HG03342 (cell line): ENCODE measurements at regions not wholly inside any gene's neighbourhood (a gene's known extent, or its start where the extent isn't known, plus 50 kb on each side); places are given as distances from the start of the nearest gene placed in this dataset.
"Not testable (repeated sequence)": the region's sequence is repeated elsewhere in the genome, so short reads cannot be mapped to it uniquely, and the experiment has no call there.

Source experiments
- ATAC-seq: cut with Tn5 transposase; IDR thresholded peaks from one replicate; pipeline ENCODE4 v1.9.1; 2021; ENCODE audit warnings: mild to moderate bottlenecking, moderate library complexity; ENCODE audit not compliant: unreplicated experiment

DNA sequence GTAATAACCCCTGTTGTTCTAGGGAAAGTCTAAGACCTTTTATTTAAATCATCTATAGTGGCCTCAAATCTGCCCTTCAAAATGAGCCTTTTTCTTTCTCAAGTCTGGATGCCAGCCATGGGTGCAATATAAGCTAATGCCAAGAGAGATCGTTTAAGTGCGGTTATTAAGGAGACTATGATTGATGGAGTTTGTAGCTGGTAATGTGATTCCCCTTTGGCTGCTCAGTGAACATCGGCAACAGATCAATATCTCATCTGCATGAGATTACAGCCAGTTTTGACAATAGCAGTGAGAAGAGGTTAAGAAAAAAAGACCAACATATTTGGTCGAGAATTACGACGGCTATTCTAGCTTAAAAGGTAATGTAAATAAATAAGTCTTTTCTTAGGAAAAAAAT is 1049.4 kb upstream of the NUDT12 start:
- no peak for ATAC-seq

DNA sequence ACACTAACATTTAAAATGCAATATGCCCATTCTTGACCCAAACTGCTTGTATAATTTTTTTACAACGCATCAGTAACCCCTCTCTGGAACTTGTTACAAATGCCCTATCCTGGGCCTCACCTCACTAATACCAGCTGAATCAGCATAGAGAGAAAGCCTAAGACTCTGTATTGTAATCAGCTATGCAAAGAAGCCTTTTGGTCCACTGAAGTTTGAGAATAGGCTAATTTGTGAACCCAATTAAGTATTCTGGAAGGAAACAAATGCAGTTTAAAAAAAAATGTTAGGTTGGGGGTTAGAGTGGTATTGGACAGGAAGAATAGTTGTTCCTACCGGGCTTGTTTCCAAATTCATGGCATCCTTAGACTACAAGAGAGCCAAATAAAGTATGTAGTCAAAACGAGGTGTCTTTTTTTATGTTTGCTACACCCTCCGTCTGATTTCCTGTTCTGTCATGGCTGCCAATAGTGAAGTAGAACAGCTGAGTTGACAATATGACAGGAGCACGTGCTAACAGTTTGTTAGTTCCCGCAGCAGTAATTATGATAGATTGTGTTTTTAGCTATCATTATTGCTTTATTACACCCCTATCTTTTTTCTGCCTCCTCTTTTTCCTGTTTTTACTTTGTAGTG is 1048.7 kb upstream of the NUDT12 start:
- no peak for ATAC-seq

DNA sequence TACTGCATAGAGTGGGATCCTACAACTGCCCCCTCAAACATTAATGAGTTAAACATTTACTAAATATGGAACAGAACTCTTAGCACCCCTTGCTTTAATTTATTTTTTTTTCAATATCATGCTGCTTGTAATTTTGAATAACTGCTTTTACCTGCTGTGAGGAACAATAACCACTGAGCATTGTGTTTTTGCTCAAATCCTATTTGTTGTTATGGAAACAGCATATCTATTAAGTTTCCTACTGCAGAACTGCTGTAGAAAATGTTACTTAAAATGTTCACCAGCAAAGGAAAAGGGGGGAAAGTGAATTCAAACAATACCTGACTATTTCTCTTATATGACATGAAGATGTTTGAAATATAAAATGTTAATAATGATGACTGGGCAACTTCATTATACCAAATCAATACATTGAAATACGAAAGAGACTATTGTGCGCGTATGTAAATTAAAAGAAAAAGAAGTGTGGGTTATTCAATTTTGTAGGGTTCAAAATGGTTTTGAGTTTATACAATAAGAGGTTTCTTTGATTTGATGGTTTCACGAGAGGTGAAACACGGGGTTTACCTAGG is 1043.8 kb upstream of the NUDT12 start:
- ATAC-seq: no peak

DNA sequence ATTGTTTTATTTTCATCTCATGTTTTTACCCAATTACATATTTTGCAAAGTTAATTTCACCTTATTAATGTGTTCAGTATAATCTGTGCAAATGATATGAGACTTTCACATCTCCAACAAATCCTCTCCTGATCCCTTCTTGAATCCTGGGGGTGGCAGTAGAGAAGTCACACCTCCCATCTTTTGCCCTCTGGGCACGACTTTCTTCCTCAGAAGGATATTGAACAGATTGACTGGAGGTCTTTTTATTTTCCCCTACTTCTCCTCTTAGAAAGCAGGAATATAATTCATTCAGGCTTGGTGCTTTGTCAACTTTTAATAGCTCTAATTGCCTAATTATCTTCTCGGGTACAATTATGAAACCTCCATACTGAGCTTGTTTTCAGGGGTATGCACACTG is 1037.1 kb upstream of the NUDT12 start:
- ATAC-seq: no peak

DNA sequence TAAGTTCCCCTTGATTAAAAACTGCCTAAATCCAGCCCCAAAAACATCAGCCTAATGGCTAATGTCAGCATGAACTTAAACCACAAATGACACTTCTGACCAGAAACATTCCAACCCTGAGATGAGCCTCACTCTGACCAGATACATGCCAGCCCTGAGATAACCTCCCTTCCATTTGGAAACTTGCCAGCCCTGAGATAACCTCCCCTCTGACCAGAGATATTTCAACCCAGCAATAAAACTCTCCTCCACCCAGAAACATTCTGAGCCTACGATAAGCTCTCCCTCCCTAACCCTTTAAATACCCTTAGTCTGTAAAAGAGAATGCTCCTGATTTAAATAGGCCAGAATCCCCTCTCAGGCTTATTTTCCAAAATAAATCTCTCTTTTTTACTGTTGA is 1035.7 kb upstream of the NUDT12 start:
- no peak for ATAC-seq

DNA sequence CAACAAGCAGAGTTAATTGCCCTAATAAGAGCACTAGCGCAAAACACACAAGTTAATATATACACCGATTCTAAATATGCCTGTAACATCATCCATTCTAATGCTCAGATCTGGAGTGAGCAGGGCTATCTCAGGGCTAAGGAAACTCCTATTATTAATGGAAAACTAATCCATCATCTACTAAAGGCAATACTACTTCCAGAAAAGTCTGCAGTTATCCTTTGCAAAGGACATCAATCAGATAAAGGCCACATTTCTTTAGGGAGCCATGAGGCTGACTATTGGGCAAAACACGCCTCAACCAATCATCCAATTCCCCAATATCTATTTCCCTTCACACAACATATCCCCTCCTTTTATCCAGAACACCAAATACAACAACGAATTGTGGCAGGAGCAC is 1032.3 kb upstream of the NUDT12 start:
- no peak for ATAC-seq

DNA sequence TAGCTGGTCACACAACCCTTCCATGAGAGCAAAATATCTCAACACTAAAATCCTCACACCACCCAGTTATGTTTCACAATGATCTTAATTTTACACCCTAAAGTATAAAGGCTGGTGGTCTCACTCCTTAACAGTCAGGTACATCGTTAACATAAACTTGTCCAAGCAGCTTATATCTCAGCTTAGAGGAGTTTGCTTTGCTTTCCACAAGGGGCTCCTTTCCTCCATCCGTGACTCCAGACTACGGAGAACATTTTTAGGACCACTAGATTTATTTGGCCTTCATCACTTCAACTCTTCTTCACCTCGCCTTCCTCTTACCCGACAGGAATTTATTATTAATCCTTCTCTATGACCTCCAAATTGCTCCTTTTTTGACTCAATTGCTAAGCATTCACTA is 1014.1 kb upstream of the NUDT12 start:
- ATAC-seq: no peak

DNA sequence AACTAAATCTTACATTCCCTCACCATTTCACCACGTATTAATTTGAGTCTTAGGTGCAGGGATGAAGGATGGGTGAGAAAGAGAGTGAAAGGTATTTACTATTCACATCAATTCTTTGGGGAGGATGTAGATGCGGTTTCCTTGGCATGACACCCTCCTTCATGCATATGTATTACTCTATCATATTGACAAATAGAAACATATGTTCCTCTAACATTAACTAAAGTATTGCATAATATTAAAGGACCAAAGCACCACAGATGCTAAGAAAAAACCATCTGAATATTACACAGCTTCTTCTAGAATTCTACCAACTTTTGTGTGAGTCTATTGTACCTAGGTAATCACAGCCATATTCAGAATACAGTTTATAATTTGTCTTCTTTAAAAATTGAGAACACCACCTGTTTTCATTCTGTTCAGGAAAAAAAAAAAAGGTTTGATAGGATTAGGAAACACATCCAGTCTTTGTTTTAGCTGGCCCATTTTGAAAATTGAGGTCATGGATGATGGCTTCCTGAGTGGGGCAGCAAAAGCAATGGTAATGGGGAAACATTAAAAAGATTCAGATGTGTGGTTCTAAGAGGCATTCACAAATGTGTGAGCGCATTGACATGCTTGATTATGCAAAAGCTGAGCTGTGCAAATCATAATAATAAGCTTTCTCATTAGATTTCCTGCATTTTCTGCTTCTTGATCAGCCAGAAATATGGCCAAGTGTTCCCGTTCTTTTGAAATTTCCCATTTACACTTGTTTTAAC is 1011.5 kb upstream of the NUDT12 start:
- ATAC-seq: no peak

DNA sequence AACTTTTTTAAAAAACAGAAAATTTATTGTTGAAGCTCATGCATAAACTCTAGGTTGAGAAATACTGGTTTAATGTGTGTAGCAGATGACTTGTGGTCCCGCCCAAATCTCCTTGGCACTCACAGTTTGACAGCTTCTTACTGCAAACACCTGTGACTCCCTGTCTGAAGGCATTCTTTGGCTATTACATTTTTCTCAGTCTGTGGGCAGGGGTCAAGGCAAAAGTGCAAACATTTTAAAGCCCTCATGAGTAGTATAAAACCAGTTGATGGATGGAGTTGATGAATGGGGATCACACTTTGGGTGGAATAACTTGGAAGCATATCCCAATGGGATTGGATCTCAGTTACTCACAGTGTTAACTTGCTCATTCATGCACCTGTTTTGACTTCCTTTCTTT is 1007.0 kb upstream of the NUDT12 start:
- no peak for ATAC-seq

DNA sequence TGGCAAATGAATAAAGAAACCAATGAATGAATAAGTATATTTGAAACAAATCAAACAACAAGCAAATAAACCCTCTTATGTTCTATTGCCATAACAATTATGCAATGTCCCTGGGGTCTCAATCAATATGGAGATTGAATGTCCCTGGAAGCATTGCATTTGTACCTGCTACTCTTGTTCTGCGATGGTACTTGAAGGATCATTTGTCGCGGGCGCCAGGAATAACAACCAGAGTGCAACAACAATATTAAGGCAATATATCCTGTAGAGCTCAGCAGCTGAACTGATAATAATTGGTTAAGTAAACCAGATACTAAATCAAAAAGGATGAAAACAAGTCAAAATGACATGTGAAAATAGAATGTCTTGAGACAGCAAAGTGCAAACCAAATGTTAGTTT is 1001.9 kb upstream of the NUDT12 start:
- ATAC-seq: no peak

DNA sequence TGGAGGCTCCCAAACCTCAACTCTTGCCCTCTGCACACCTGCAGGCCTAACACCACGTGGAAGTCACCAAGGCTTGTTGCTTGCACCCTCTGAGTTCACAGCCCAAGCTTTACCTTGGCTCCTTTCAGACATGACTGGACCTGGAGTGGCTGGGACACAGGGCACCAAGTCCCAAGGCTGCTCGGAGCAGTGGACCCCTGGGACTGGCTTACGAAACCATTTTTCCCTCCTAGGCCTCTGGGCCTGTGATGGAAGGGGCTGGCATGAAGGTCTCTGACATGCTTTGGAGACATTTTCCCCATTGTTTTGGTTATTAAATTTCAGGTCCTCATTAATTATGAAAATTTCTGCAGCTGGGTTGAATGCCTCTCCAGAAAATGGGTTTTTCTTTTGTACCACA is 994.4 kb upstream of the NUDT12 start:
- no peak for ATAC-seq

DNA sequence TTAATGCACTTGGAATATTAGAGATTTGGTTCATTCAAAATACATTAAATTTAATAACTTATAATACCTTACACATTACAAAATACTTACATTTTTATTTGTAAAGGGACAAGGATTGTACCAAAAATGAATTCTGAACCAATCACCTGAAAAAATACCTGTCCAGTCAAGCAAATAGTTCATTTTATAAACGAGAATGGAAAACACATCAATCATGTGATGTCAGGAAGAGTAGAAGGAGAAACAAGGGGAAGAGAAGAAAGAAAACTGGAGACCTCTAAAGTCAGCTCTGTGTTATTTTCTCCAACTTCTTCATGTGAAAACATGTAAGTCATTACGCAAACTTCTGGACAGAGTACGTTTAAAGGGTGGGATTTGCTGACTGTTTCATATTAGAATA is 989.0 kb upstream of the NUDT12 start:
- ATAC-seq: no peak

DNA sequence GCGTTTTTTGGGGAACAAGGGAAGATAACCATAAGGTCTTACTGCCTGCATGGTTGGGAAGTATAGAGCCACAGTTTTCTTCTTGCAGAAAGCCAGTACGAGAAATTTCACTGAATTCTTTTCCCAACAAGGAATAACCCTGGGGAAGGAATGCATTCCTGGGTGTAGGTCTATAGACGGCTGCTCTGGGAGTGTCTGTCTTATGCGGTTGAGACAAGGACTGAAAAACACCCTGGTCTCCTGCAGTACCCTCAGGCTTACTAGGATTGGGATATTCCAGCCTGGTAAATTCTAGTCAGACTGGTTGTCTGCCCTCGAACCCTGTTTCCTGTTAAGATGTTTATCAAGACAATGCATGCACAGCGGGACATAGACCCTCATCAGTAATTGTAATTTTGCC is 984.3 kb upstream of the NUDT12 start:
- ATAC-seq: not testable (repeated sequence)

DNA sequence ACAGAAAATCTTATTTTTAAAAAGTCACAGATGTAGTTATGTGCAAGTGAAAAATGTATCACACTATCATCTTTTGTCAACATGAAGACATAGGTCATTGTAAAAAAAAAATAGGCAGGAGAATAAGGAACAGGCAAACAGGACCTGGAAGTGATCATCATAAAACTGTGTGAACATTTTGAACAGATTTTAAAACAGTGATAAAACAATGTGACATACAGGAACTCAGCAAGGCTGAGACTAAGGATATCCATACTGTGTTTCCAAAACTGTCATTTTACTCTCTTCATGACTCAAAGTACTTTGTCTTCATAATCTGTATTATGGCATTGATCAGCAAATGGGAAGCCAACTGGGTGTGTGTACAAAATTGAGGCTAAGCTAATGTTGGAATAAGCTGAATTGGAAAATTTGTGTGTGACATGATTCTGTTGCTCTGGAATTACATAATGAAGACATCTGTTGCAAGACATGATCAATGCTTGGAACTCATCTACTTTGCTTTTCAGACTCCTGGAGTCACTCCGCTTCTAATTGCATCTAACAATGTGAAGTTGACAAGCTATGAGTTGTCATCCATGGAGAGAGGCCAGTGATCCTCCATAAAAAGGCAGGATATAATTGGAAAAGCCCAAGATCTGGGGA is 978.7 kb upstream of the NUDT12 start:
- no peak for ATAC-seq

DNA sequence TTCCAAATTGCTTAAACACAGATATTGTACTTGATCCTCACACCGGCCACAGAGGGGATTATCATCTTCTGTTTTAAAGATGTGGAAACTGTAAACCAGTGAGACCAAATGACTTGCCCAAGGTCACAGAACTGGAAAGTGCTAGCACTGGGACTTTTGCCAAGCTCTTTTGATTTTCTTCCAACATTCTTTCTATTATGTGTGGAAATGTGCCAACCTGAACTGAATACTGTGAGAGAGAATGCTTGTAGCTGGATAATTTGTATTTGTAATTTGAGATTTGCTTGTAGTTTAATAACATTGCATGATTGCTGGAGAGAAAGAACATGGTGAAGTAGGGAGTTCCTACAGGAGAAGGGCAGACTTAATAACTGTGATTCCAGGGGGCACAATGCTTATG is 977.9 kb upstream of the NUDT12 start:
- ATAC-seq: no peak

DNA sequence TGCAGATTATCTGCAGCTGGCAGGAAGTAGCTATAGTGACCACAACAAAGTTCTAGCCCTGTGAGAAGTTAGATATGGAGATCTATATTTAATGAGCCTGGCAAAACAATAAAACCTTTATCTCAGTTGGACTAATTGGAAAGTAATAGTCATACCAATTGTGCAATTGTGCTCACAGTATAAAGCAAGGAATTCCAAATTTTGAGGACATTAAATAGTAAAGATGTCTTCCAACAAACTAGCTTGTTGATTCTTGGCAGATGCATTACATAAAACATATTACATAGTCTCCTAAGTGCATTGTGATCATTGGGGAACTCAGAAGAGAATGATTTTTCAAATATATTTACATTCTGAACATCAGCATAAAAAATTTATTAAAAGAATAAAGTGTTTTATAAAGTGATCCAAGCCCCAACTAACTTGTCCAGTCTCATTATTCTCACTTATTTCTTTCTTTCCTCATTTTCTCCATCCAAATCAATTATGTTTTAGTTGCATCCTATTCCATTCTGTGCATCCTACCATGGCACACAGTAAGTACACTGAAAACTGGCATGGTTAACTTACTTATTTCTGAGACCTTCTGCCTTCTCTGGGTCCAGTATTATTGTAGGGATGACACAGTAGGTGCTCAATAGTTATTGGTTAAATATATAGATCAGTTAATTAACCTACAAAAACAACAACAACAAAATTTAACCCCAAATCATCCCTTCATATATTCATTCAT is 977.2 kb upstream of the NUDT12 start:
- no peak for ATAC-seq

DNA sequence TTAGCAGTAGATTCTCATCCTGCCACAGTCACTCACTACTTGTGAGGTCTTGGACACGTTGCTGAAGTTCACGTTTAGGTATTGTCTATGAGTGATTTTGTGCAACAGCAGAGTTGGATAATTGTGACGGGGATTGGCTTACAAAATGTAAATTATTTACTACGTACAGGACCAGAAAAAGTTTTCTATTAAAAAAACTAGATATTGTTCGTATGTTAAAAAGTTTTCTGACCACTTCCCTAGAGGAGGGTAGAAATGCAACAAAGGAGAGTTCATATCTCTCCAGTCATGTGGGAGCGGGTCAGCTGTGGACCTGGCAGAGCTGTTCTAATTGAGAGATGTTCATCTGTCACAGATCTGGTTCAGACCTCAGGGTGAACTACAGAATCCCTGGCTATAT is 976.1 kb upstream of the NUDT12 start:
- ATAC-seq: no peak

DNA sequence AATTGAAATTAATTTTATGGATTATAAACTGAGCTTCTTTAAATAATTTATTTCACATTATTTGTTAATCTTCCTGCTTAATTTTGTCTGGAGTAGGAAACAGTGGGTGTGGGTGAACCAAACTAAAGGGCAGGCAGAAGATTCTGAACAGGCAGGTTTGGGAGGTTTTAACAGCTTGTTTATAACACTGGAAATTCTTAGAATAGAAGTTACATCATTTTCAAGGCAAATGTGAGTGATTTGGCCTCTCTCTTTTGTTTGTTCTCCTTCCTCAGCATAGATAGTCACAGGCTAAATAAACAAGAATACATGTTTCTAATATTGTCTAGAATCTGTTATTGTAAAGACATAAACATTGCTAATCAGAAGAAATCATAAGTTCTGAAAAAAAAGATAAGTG is 970.9 kb upstream of the NUDT12 start:
- ATAC-seq: no peak

DNA sequence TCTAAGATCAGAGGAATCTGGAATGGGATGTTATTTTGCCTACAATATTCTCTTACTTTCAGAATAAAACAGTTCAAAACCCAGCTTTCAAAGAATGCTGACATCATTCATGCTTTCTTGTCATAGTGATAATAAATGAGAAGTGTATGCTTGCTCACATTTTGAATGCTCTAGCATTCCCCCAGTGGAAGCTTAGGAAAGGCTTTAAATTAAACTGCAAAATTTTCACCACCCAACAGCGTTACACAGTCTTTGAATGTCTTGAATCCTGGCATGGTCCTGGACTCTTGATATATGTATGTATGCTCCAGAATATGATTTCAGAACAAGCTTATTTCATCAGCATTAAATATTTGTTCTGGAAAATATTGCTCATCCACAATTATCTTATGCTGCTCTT is 964.3 kb upstream of the NUDT12 start:
- ATAC-seq: no peak

DNA sequence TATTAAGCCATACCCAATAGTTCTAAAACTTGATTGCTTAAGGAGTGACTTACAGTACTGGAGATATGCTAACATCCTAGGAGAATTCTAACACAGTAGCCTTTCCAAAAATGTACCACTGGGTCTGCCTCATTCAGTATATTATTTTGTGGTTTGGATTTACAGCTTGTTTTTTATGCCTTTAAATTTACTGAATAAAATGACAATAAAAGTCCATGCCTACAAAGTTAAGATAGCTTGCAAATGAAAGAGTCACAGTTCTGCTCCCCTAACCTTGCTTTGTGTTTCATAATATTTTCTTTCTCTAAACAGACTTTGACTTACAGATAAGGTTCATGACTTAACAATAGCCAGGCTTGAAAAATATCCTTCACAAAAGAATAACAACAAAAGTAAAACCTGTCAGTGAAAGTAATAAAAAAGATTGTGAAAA is 951.1 kb upstream of the NUDT12 start:
- no peak for ATAC-seq

DNA sequence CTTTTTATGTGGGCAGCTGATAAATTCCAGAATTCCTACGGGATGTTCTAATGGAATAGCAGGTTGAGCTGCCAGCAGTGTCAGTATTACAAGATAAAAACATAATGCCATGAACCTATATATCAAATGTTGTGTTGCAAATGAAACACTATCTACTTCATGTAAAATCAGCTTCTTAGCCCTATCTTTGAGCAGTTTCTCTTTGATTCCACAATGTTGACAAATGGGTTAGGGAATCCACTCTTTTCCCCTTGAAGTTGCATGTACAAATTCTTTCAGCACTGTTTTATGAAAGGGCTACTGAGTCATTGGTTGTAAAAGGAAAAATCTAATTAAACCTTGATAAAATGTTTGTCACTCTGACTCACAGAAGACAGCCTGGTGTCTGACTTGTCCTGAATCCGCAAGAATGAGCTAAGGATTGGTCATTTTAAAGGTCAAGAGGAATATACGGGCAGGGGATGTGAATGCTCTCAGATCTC is 950.6 kb upstream of the NUDT12 start:
- no peak for ATAC-seq
